HepG2 (cell line): ENCODE measurements at regions not wholly inside any gene's neighbourhood (a gene's known extent, or its start where the extent isn't known, plus 50 kb on each side); places are given as distances from the start of the nearest gene placed in this dataset.

Experiments used
- HIVEP1 ChIP-seq: sonication (generic); formaldehyde crosslinking; IDR thresholded peaks from 2 replicates; pipeline ENCODE4 v1.4.0; 2020; ENCODE audit warnings: mild to moderate bottlenecking, missing genetic modification reagents
- NFE2 ChIP-seq: sonication (generic); formaldehyde crosslinking; IDR thresholded peaks from 2 replicates; pipeline ENCODE4 v1.4.0; 2020; ENCODE audit warnings: missing genetic modification reagents
- NPAS2 ChIP-seq: sonication (generic); formaldehyde crosslinking; IDR thresholded peaks from 2 replicates; pipeline ENCODE4 v1.8.0; 2022; ENCODE audit warnings: mild to moderate bottlenecking, missing genetic modification reagents, borderline replicate concordance
- TARDBP ChIP-seq: sonication (generic); formaldehyde crosslinking; IDR thresholded peaks from 2 replicates; pipeline ENCODE4 v1.8.0; 2022; ENCODE audit warnings: mild to moderate bottlenecking, missing genetic modification reagents
- TF ChIP-seq, protein P1 (sequence below): sonication (generic); formaldehyde crosslinking; IDR thresholded peaks from 2 replicates; pipeline ENCODE4 v1.4.0; 2020; ENCODE audit warnings: mild to moderate bottlenecking, missing genetic modification reagents, borderline replicate concordance
- TF ChIP-seq, protein P2 (sequence below): sonication (generic); formaldehyde crosslinking; conservative IDR thresholded peaks from 2 replicates; pipeline ENCODE4 v1.4.0; 2020; ENCODE audit warnings: mild to moderate bottlenecking, missing genetic modification reagents, moderate library complexity
- TF ChIP-seq, protein P3 (sequence below): sonication (generic); formaldehyde crosslinking; IDR thresholded peaks from 2 replicates; pipeline ENCODE4 v1.4.0; 2020; ENCODE audit warnings: missing genetic modification reagents, borderline replicate concordance

DNA sequence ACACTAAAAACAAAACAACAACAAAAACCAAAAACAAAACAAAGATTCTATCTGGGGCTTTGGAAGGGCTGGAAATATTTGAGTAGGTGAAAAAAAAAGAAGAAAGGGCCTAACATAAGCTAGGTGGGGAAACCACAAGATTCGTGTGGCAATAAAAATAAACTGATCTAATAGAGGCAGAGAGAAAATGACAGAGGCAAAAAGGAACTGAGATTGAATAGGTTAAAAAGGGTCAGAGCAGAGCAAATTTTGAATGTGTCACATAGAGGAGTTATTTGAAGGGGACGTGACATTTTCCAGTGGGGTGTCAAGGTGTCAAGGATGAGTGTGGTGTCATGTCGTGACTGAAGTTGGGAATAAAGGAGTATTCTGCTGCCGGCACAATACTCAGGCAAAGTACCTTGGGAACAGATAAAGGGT, 65.2 kb upstream of the RALGPS2 start (continued):
- TF ChIP-seq, protein P1, sequence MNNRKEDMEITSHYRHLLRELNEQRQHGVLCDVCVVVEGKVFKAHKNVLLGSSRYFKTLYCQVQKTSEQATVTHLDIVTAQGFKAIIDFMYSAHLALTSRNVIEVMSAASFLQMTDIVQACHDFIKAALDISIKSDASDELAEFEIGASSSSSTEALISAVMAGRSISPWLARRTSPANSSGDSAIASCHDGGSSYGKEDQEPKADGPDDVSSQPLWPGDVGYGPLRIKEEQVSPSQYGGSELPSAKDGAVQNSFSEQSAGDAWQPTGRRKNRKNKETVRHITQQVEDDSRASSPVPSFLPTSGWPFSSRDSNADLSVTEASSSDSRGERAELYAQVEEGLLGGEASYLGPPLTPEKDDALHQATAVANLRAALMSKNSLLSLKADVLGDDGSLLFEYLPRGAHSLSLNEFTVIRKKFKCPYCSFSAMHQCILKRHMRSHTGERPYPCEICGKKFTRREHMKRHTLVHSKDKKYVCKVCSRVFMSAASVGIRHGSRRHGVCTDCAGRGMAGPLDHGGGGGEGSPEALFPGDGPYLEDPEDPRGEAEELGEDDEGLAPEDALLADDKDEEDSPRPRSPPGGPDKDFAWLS (CRISPR knock-in tag): no peak
- TF ChIP-seq TARDBP (CRISPR knock-in tag) (no peak), HIVEP1 (no peak), NPAS2 (no peak), NFE2 (no peak)
- TF ChIP-seq, protein P2, sequence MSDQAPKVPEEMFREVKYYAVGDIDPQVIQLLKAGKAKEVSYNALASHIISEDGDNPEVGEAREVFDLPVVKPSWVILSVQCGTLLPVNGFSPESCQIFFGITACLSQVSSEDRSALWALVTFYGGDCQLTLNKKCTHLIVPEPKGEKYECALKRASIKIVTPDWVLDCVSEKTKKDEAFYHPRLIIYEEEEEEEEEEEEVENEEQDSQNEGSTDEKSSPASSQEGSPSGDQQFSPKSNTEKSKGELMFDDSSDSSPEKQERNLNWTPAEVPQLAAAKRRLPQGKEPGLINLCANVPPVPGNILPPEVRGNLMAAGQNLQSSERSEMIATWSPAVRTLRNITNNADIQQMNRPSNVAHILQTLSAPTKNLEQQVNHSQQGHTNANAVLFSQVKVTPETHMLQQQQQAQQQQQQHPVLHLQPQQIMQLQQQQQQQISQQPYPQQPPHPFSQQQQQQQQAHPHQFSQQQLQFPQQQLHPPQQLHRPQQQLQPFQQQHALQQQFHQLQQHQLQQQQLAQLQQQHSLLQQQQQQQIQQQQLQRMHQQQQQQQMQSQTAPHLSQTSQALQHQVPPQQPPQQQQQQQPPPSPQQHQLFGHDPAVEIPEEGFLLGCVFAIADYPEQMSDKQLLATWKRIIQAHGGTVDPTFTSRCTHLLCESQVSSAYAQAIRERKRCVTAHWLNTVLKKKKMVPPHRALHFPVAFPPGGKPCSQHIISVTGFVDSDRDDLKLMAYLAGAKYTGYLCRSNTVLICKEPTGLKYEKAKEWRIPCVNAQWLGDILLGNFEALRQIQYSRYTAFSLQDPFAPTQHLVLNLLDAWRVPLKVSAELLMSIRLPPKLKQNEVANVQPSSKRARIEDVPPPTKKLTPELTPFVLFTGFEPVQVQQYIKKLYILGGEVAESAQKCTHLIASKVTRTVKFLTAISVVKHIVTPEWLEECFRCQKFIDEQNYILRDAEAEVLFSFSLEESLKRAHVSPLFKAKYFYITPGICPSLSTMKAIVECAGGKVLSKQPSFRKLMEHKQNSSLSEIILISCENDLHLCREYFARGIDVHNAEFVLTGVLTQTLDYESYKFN (CRISPR knock-in tag): no peak
- TF ChIP-seq, protein P3, sequence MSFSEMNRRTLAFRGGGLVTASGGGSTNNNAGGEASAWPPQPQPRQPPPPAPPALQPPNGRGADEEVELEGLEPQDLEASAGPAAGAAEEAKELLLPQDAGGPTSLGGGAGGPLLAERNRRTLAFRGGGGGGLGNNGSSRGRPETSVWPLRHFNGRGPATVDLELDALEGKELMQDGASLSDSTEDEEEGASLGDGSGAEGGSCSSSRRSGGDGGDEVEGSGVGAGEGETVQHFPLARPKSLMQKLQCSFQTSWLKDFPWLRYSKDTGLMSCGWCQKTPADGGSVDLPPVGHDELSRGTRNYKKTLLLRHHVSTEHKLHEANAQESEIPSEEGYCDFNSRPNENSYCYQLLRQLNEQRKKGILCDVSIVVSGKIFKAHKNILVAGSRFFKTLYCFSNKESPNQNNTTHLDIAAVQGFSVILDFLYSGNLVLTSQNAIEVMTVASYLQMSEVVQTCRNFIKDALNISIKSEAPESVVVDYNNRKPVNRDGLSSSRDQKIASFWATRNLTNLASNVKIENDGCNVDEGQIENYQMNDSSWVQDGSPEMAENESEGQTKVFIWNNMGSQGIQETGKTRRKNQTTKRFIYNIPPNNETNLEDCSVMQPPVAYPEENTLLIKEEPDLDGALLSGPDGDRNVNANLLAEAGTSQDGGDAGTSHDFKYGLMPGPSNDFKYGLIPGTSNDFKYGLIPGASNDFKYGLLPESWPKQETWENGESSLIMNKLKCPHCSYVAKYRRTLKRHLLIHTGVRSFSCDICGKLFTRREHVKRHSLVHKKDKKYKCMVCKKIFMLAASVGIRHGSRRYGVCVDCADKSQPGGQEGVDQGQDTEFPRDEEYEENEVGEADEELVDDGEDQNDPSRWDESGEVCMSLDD (CRISPR knock-in tag): no peak
